ENCODE measurements at regions not wholly inside any gene's neighbourhood (a gene's known extent, or its start where the extent isn't known, plus 50 kb on each side); places are given as distances from the start of the nearest gene placed in this dataset.
"Not testable (repeated sequence)": the region's sequence is repeated elsewhere in the genome, so short reads cannot be mapped to it uniquely, and the experiment has no call there.

GRCh38 chr20:26252311-26252975 lies 555.8 kb upstream of the ZNF337 start:
- peaks cover 18% of the 10 kb centered on the region for H3K9me3 Mint-ChIP-seq (ENCODE audit: low read depth)
- not testable (repeated sequence) for H3K27me3 Mint-ChIP-seq; H3K36me3 Mint-ChIP-seq (ENCODE audit: insufficient read depth); DNase-seq (ENCODE audit: low spot score, unreplicated experiment); H3K27ac Mint-ChIP-seq; H3K4me3 Mint-ChIP-seq (ENCODE audit: low read depth); H3K4me1 Mint-ChIP-seq (ENCODE audit: low read depth)

GRCh38 chr20:26251376-26251775 lies 554.7 kb upstream of the ZNF337 start:
- H3K27ac Mint-ChIP-seq; H3K4me1 Mint-ChIP-seq (ENCODE audit: low read depth); H3K36me3 Mint-ChIP-seq (ENCODE audit: insufficient read depth); H3K4me3 Mint-ChIP-seq (ENCODE audit: low read depth); H3K27me3 Mint-ChIP-seq; DNase-seq (ENCODE audit: low spot score, unreplicated experiment): not testable (repeated sequence)
- peaks cover 16% of the 10 kb centered on the region for H3K9me3 Mint-ChIP-seq (ENCODE audit: low read depth)

DNA sequence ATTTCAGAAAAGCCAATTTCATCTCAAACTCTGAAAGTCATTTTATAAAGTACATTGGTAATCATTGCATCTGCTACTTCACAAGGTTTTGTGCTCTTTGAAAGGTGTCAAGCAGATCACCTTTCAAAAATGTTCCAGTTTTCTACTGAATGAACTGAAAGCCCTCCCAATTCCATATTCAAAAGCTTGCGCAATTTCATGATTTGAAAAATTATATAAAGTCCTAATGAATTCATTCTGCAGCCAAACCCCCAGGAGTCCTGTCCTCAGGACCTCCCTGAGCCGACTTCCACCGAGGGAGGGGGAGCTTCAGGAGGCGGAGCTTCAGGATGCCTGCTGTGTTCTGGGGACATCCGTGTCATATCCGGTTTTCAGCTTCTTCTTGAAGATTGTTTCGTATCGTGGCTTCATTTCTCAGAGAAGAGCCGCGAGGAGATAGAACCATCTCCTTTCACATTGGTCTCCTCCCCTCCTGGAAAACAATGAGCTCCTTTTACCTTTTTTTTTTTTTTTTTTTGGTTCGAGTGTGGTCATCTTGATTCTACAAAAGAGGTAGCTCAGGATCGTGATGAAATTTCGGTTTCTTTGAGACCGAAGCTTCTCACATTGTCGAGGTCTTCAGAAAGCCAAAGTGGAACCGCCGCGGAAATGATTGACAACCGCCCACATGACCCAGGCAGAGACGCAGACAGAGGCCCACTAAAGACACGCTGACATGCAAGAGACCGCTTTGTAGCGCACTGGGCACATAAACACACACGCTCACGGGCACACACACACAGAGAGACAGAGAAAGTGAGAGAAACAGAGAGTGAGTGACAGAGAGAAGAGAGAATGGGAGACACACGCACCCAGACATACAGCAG lies 553.8 kb upstream of the ZNF337 start:
- DNase-seq (ENCODE audit: low spot score, unreplicated experiment); H3K4me1 Mint-ChIP-seq (ENCODE audit: low read depth); H3K4me3 Mint-ChIP-seq (ENCODE audit: low read depth); H3K36me3 Mint-ChIP-seq (ENCODE audit: insufficient read depth); H3K27ac Mint-ChIP-seq; H3K27me3 Mint-ChIP-seq: not testable (repeated sequence)
- peaks cover 11% of the 10 kb centered on the region for H3K9me3 Mint-ChIP-seq (ENCODE audit: low read depth)

DNA sequence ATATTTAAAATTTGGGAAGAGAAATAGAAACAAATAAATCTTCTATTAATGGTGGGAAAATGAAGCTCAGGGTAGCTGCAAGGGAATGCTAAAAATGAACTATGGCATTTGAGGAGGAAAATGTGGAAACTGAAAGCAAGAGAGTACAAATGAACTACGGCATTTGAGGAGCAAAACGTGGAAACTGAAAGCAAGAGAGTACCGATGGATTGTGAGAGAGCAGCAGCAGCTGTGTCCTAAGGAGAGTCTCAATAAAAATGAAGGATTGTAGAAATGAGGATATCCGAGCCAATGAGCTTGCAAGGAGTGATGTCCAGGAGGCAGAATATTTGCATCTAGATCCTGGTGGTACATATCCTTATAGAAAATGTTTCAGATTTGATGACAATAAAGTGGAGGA lies 547.1 kb upstream of the ZNF337 start:
- peaks cover 14% of the 10 kb centered on the region for H3K9me3 Mint-ChIP-seq (ENCODE audit: low read depth)
- no peaks in the 10 kb centered on the region for H3K4me1 Mint-ChIP-seq (ENCODE audit: low read depth)
- no peaks in the 10 kb centered on the region for H3K36me3 Mint-ChIP-seq (ENCODE audit: insufficient read depth)
- H3K27ac Mint-ChIP-seq, result no peak overlapping the region
- no peaks in the 10 kb centered on the region for H3K27me3 Mint-ChIP-seq
- DNase-seq (ENCODE audit: low spot score, unreplicated experiment), result no peak
- no peak for TF ChIP-seq CTCF (IDR thresholded peaks at IDR 0.05; ENCODE audit: unreplicated experiment)
- H3K4me3 Mint-ChIP-seq (ENCODE audit: low read depth), result no peak overlapping the region

DNA sequence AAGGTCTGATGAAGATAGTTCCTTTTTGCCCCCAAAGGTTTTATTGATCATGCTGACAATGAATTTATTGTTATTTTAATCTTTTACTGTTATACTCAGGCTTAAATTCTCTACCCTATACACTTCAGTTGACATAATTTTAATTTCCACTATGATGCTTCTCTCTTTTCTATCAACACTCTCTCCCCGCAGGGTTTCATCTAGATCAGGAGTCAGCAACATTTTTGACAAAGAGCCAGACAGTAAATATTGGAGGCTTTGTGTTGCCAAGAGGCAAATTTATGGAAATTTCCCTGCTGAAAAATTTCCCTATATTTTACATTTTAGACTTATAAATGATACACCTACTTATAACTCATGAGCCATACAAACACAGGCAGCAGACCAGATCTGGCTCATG lies 524.0 kb upstream of the ZNF337 start:
- H3K9me3 Mint-ChIP-seq (ENCODE audit: low read depth); DNase-seq (ENCODE audit: low spot score, unreplicated experiment); H3K36me3 Mint-ChIP-seq (ENCODE audit: insufficient read depth); H3K4me3 Mint-ChIP-seq (ENCODE audit: low read depth); H3K4me1 Mint-ChIP-seq (ENCODE audit: low read depth); H3K27ac Mint-ChIP-seq: not testable (repeated sequence)
- H3K27me3 Mint-ChIP-seq, result peaks cover 16% of the 10 kb centered on the region

DNA sequence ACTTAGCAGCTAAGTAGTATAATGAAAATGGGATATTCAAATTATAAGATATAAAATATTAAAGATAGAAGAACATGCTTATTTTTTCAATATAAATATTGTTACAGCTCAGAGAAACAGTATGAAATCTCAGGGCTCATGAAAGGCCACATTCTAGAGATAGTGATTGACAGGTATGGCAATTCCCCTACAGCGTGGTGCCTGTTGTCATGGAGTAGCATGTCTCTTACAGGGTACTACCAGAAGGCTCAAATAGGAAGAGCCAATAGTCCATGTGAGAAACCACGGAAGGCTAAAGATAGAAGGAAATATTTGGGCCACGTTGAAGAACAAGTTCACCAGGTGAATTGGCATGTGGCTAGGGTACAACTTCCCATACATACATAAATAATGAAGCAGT lies 522.9 kb upstream of the ZNF337 start:
- not testable (repeated sequence) for H3K27ac Mint-ChIP-seq; H3K9me3 Mint-ChIP-seq (ENCODE audit: low read depth); H3K4me1 Mint-ChIP-seq (ENCODE audit: low read depth); H3K4me3 Mint-ChIP-seq (ENCODE audit: low read depth); DNase-seq (ENCODE audit: low spot score, unreplicated experiment); H3K36me3 Mint-ChIP-seq (ENCODE audit: insufficient read depth)
- H3K27me3 Mint-ChIP-seq, result peaks cover 22% of the 10 kb centered on the region

GRCh38 chr20:26218301-26218700 lies 521.6 kb upstream of the ZNF337 start:
- Mint-ChIP-seq H3K27me3 (peaks cover 27% of the 10 kb centered on the region), H3K27ac (no peak overlapping the region), H3K36me3 (ENCODE audit: insufficient read depth) (no peaks in the 10 kb centered on the region), H3K4me1 (ENCODE audit: low read depth) (no peaks in the 10 kb centered on the region), H3K9me3 (ENCODE audit: low read depth) (no peaks in the 10 kb centered on the region), H3K4me3 (ENCODE audit: low read depth) (no peak overlapping the region)
- TF ChIP-seq CTCF (IDR thresholded peaks at IDR 0.05; ENCODE audit: unreplicated experiment), result no peak
- no peak for DNase-seq (ENCODE audit: low spot score, unreplicated experiment)

DNA sequence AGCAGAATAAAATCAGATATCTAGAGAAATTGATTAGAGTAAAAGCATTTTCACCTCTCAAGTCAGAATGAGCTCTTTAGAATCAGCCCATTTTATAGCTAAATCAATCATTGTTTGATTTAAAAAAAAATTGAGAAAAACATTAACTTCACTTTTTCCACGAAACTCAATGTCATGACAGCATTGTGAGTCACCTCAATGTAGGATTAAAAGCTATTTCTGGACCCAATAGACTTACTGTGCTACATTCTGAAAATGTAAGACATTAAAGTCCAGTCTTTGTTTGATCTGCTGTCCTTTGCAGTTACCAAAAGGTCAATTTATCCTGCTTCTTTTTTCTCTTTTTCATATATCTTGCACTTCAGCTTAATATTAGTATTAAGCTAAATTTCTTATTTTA lies 519.4 kb upstream of the ZNF337 start:
- DNase-seq (ENCODE audit: low spot score, unreplicated experiment), result no peak
- no peaks in the 10 kb centered on the region for H3K36me3 Mint-ChIP-seq (ENCODE audit: insufficient read depth)
- no peak for TF ChIP-seq CTCF (IDR thresholded peaks at IDR 0.05; ENCODE audit: unreplicated experiment)
- peaks cover 42% of the 10 kb centered on the region for H3K27me3 Mint-ChIP-seq
- H3K27ac Mint-ChIP-seq, result no peak overlapping the region
- no peaks in the 10 kb centered on the region for H3K9me3 Mint-ChIP-seq (ENCODE audit: low read depth)
- no peak overlapping the region for H3K4me3 Mint-ChIP-seq (ENCODE audit: low read depth)
- no peaks in the 10 kb centered on the region for H3K4me1 Mint-ChIP-seq (ENCODE audit: low read depth)
